B cell (primary cell): ENCODE measurements at regions not wholly inside any gene's neighbourhood (a gene's known extent, or its start where the extent isn't known, plus 50 kb on each side); places are given as distances from the start of the nearest gene placed in this dataset.

ENCODE experiments used
- ATAC-seq: fragments of 200-7000 bp; cut with Tn5 transposase; one replicate; pipeline ENCODE4 v1.10.0; 2021; ENCODE audit warnings: low read depth, mild to moderate bottlenecking, moderate number of reproducible peaks, moderate library complexity
- CTCF ChIA-PET: fragments of 350-600 bp; sonication (Branson Sonifier 250); formaldehyde crosslinking; loops from one replicate; lab custom pipeline; 2021; ENCODE audit warnings: antibody characterized with exemption, inconsistent platforms; lab: Charles Lee
- POLR2A ChIA-PET: fragments of 350-600 bp; sonication (Branson Sonifier 250); formaldehyde crosslinking; loops from one replicate; lab custom pipeline; 2021; ENCODE audit warnings: antibody characterized with exemption; lab: Charles Lee
- DNase-seq: peaks from one replicate; pipeline ENCODE4 v3.0.0; 2013
- H2AFZ ChIP-seq: 2 replicates; pipeline ENCODE4 v1.6.1; 2012; ENCODE audit warnings: mild to moderate bottlenecking, low read depth, low read length; ENCODE audit not compliant: insufficient read depth, poor library complexity, severe bottlenecking
- H3K27ac ChIP-seq, 2 donors: 1 replicate in 1 of 2; 2 replicates in 1 of 2; pipeline ENCODE4 v1.5.1; 2012 to 2013; ENCODE audit warnings: low read length in 2 of 2, mild to moderate bottlenecking in 2 of 2, moderate library complexity in 1 of 2
- H3K27me3 ChIP-seq, 4 experiments: fragments of 200-600 bp in 1 of 4; sonication (generic) in 1 of 4; replicated peaks in 1 of 4; 1 replicate in 2 of 4; 2 replicates in 2 of 4; pipeline versions ENCODE4 v1.6.1 to v1.7.0; 2013 to 2016; ENCODE audit warnings: low read length in 3 of 4, mild to moderate bottlenecking in 2 of 4, mixed read lengths in 1 of 4, moderate library complexity in 1 of 4; ENCODE audit not compliant: insufficient read depth in 4 of 4, control insufficient read depth in 3 of 4; ENCODE audit errors: control extremely low read depth in 1 of 4
- H3K36me3 ChIP-seq, 2 experiments: replicated peaks in 1 of 2; 1 replicate in 1 of 2; 2 replicates in 1 of 2; pipeline versions ENCODE4 v1.6.1 to v1.7.1; 2013; ENCODE audit warnings: low read length in 1 of 2; ENCODE audit not compliant: insufficient read depth in 2 of 2, control insufficient read depth in 1 of 2; ENCODE audit errors: control extremely low read depth in 1 of 2, extremely low read depth in 1 of 2
- H3K4me1 ChIP-seq, 2 donors: fragments of 200-600 bp in 1 of 2; sonication (generic) in 1 of 2; 1 replicate in 1 of 2; 2 replicates in 1 of 2; pipeline versions ENCODE4 v1.5.1 to v1.6.1; 2013 to 2017; ENCODE audit warnings: low read length in 2 of 2; ENCODE audit not compliant: control insufficient read depth in 2 of 2, insufficient read depth in 2 of 2
- H3K4me2 ChIP-seq: replicated peaks from 2 replicates; pipeline ENCODE3; 2012; ENCODE audit warnings: mild to moderate bottlenecking, low read depth, low read length; ENCODE audit not compliant: poor library complexity, severe bottlenecking
- H3K4me3 ChIP-seq, 5 experiments: fragments of 200-600 bp in 1 of 5; sonication (generic) in 1 of 5; 1 replicate in 3 of 5; 2 replicates in 2 of 5; pipeline versions ENCODE4 v1.5.1 to v1.7.0; 2011 to 2016; ENCODE audit warnings: low read length in 4 of 5, mild to moderate bottlenecking in 4 of 5, low read depth in 2 of 5, control low read depth in 1 of 5, moderate library complexity in 1 of 5; ENCODE audit not compliant: insufficient read depth in 1 of 5; ENCODE audit errors: control extremely low read depth in 1 of 5, extremely low read depth in 1 of 5
- H3K79me2 ChIP-seq: fragments of 200-600 bp; sonication (generic); one replicate; pipeline ENCODE4 v1.6.0; 2016; ENCODE audit warnings: low read length; ENCODE audit not compliant: control insufficient read depth, insufficient read depth
- H3K9ac ChIP-seq: fragments of 200-600 bp; sonication (generic); 2 replicates; pipeline ENCODE4 v1.6.1; 2017; ENCODE audit warnings: mild to moderate bottlenecking, low read length, moderate library complexity
- H3K9me3 ChIP-seq, 3 donors: one replicate each; pipeline versions ENCODE4 v1.6.1 to v1.7.1; 2013; ENCODE audit warnings: low read length in 2 of 3; ENCODE audit not compliant: control insufficient read depth in 2 of 3, insufficient read depth in 1 of 3; ENCODE audit errors: control extremely low read depth in 1 of 3
- H4K20me1 ChIP-seq: 2 replicates; pipeline ENCODE4 v1.6.0; 2012; ENCODE audit warnings: mild to moderate bottlenecking, low read length; ENCODE audit not compliant: insufficient read depth, control insufficient read depth, poor library complexity, severe bottlenecking
- H3K27ac Mint-ChIP-seq: one replicate; pipeline ENCODE4 v1.8.0; 2021; ENCODE audit warnings: mixed read lengths
- H3K27me3 Mint-ChIP-seq: one replicate; pipeline ENCODE4 v1.8.0; 2021; ENCODE audit warnings: mixed read lengths
- H3K4me1 Mint-ChIP-seq: one replicate; pipeline ENCODE4 v1.8.0; 2021; ENCODE audit warnings: mixed read lengths
- H3K4me3 Mint-ChIP-seq: one replicate; pipeline ENCODE4 v1.8.0; 2021; ENCODE audit warnings: mixed read lengths
- H3K9me3 Mint-ChIP-seq: one replicate; pipeline ENCODE4 v1.8.0; 2022; ENCODE audit warnings: mixed read lengths; ENCODE audit not compliant: insufficient read depth
- CTCF ChIP-seq: fragments of 200-600 bp; IDR thresholded peaks from one replicate; pipeline ENCODE4 v1.8.0; 2022; ENCODE audit warnings: antibody characterized with exemption, mild to moderate bottlenecking
- EZH2 ChIP-seq: IDR thresholded peaks from 2 replicates; pipeline ENCODE4 v1.6.1; 2012; ENCODE audit warnings: borderline replicate concordance, low read depth, mild to moderate bottlenecking, moderate library complexity, low read length; ENCODE audit not compliant: insufficient read depth, poor library complexity, severe bottlenecking
- WGBS: methylation state at CpG from one replicate; pipeline ENCODE4 v1.1.5; 2013; ENCODE audit warnings: missing lambda C conversion rate; ENCODE audit not compliant: insufficient coverage; 5-methylcytosine and 5-hydroxymethylcytosine counted together
- intact Hi-C: fragments of 100-400 bp; cut with micrococcal nuclease; formaldehyde crosslinking; loops from one replicate; pipeline ENCODE4 v1.10.0; 2022

GRCh38 chr3:117272274-117272673 is 562.7 kb downstream of the TUSC7 start:
- no peaks in the 10 kb centered on the region for H3K36me3 ChIP-seq
- H3K4me3 ChIP-seq: no peak overlapping the region
- Mint-ChIP-seq H3K4me3 (no peak overlapping the region), H3K4me1 (no peaks in the 10 kb centered on the region), H3K27me3 (no peaks in the 10 kb centered on the region), H3K9me3 (no peaks in the 10 kb centered on the region), H3K27ac (no peak overlapping the region)
- no peak overlapping the region for H3K9ac ChIP-seq
- no peak overlapping the region for H2AFZ ChIP-seq
- H3K27ac ChIP-seq: no peak overlapping the region
- DNase-seq: no peak
- TF ChIP-seq EZH2: no peak
- TF ChIP-seq CTCF: no peak
- WGBS: no CpG with 5 or more reads among the region's 2 CpGs
- H3K4me1 ChIP-seq: no peaks in the 10 kb centered on the region
- POLR2A ChIA-PET: no interaction called here
- no peaks in the 10 kb centered on the region for H3K27me3 ChIP-seq
- no peaks in the 10 kb centered on the region for H3K9me3 ChIP-seq
- no peak for ATAC-seq
- no peaks in the 10 kb centered on the region for H3K79me2 ChIP-seq
- intact Hi-C loops: no loop called here
- CTCF ChIA-PET: no interaction called here
- no peaks in the 10 kb centered on the region for H4K20me1 ChIP-seq
- no peak overlapping the region for H3K4me2 ChIP-seq

- Histone ChIP-seq H3K27me3 (no peaks in the 10 kb centered on the region), H3K9me3 (no peaks in the 10 kb centered on the region), H3K79me2 (no peaks in the 10 kb centered on the region), H3K4me1 (no peaks in the 10 kb centered on the region), H3K9ac (no peak overlapping the region), H3K36me3 (no peaks in the 10 kb centered on the region), H4K20me1 (no peaks in the 10 kb centered on the region), H3K4me2 (no peak overlapping the region), H3K4me3 (no peak overlapping the region), H3K27ac (no peak overlapping the region), H2AFZ (no peak overlapping the region)
- no peaks in the 10 kb centered on the region for H3K27me3 Mint-ChIP-seq
- ChIA-PET POLR2A (no interaction called here), CTCF (no interaction called here)
- ATAC-seq: no peak
- no peak overlapping the region for H3K27ac Mint-ChIP-seq
- intact Hi-C loops: no loop called here
- H3K4me1 Mint-ChIP-seq: no peaks in the 10 kb centered on the region
- no peak overlapping the region for H3K4me3 Mint-ChIP-seq
- TF ChIP-seq CTCF: no peak
- TF ChIP-seq EZH2: no peak
- no peak for DNase-seq
- H3K9me3 Mint-ChIP-seq: no peaks in the 10 kb centered on the region
- 80% methylated on average over 2 of the region's 5 CpGs for WGBS
Measured at GRCh38 chr3:117272876-117273523, 563.4 kb downstream of the TUSC7 start.
